ENCODE measurements at regions not wholly inside any gene's neighbourhood (a gene's known extent, or its start where the extent isn't known, plus 50 kb on each side); places are given as distances from the start of the nearest gene placed in this dataset.

- DNase-seq (ENCODE audit: low read depth in 2 of 2): no peak
- no peaks in the 10 kb centered on the region for H3K27me3 ChIP-seq (ENCODE audit: control insufficient read depth, insufficient read depth, low read length)
- H2AFZ ChIP-seq (ENCODE audit: low read length): no peak overlapping the region
- no peak overlapping the region for H3K9ac ChIP-seq (ENCODE audit: insufficient read depth, low read length)
- no peaks in the 10 kb centered on the region for H3K9me3 ChIP-seq (ENCODE audit: control insufficient read depth, insufficient read depth, low read depth, low read length)
- H3K36me3 ChIP-seq (ENCODE audit: control insufficient read depth, insufficient read depth, low read length): no peaks in the 10 kb centered on the region
- no peak overlapping the region for H3K4me3 ChIP-seq (replicated peaks in 1 of 4; ENCODE audit: control extremely low read depth in 1 of 4, insufficient read depth in 1 of 4, low read depth in 3 of 4, low read length in 4 of 4)
- H4K20me1 ChIP-seq (ENCODE audit: control insufficient read depth, extremely low read depth, insufficient read depth, low read length): no peaks in the 10 kb centered on the region
- TF ChIP-seq, protein P1, sequence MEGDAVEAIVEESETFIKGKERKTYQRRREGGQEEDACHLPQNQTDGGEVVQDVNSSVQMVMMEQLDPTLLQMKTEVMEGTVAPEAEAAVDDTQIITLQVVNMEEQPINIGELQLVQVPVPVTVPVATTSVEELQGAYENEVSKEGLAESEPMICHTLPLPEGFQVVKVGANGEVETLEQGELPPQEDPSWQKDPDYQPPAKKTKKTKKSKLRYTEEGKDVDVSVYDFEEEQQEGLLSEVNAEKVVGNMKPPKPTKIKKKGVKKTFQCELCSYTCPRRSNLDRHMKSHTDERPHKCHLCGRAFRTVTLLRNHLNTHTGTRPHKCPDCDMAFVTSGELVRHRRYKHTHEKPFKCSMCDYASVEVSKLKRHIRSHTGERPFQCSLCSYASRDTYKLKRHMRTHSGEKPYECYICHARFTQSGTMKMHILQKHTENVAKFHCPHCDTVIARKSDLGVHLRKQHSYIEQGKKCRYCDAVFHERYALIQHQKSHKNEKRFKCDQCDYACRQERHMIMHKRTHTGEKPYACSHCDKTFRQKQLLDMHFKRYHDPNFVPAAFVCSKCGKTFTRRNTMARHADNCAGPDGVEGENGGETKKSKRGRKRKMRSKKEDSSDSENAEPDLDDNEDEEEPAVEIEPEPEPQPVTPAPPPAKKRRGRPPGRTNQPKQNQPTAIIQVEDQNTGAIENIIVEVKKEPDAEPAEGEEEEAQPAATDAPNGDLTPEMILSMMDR (conservative IDR thresholded peaks at IDR 0.05 in 1 of 2, IDR thresholded peaks at IDR 0.05 in 1 of 2; ENCODE audit: low read depth in 1 of 2, low read length in 2 of 2): no peak
- no peak for TF ChIP-seq EZH2 (IDR thresholded peaks at IDR 0.05; ENCODE audit: low read length, missing control alignments)
- no peaks in the 10 kb centered on the region for H3K79me2 ChIP-seq (ENCODE audit: control insufficient read depth, insufficient read depth, low read length)
- H3K27ac ChIP-seq (ENCODE audit: insufficient read depth, low read length): no peak overlapping the region
- H3K4me1 ChIP-seq (ENCODE audit: control insufficient read depth, extremely low read depth, insufficient read depth, low read length): no peaks in the 10 kb centered on the region
- no peak overlapping the region for H3K4me2 ChIP-seq (ENCODE audit: extremely low read depth, insufficient read depth, low read length)
These were observed 207.2 kb downstream of the ZC3H11B start for GRCh38 chr1:219405531-219406331.

DNA sequence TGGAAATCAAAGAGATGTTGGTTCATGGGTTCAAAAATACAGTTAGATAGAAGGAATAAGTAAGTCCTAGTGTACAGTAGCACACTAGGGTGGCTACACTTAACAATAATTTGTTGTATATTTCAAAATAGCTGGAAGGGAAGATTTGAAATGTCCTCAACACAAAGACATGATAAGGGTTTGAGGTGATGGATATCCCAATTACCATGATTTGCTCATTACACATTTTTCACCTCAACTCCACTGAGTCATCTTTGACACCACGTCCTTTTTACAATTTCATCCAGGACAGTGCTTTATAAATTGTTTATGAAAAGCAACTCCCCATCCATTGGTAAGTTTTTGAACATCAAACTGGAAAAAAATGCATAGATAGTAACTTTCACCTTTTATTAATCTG, 208.3 kb downstream of the ZC3H11B start:
- H2AFZ ChIP-seq (ENCODE audit: low read length): no peak overlapping the region
- TF ChIP-seq EZH2 (IDR thresholded peaks at IDR 0.05; ENCODE audit: low read length, missing control alignments): no peak
- TF ChIP-seq, protein P1 (conservative IDR thresholded peaks at IDR 0.05 in 1 of 2, IDR thresholded peaks at IDR 0.05 in 1 of 2; ENCODE audit: low read depth in 1 of 2, low read length in 2 of 2): no peak
- no peak overlapping the region for H3K27ac ChIP-seq (ENCODE audit: insufficient read depth, low read length)
- H3K9me3 ChIP-seq (ENCODE audit: control insufficient read depth, insufficient read depth, low read depth, low read length): no peaks in the 10 kb centered on the region
- no peak overlapping the region for H3K9ac ChIP-seq (ENCODE audit: insufficient read depth, low read length)
- no peaks in the 10 kb centered on the region for H3K36me3 ChIP-seq (ENCODE audit: control insufficient read depth, insufficient read depth, low read length)
- no peaks in the 10 kb centered on the region for H4K20me1 ChIP-seq (ENCODE audit: control insufficient read depth, extremely low read depth, insufficient read depth, low read length)
- H3K27me3 ChIP-seq (ENCODE audit: control insufficient read depth, insufficient read depth, low read length): no peaks in the 10 kb centered on the region
- no peak overlapping the region for H3K4me2 ChIP-seq (ENCODE audit: extremely low read depth, insufficient read depth, low read length)
- H3K4me1 ChIP-seq (ENCODE audit: control insufficient read depth, extremely low read depth, insufficient read depth, low read length): no peaks in the 10 kb centered on the region
- H3K79me2 ChIP-seq (ENCODE audit: control insufficient read depth, insufficient read depth, low read length): no peaks in the 10 kb centered on the region
- DNase-seq (ENCODE audit: low read depth in 2 of 2): no peak
- no peak overlapping the region for H3K4me3 ChIP-seq (replicated peaks in 1 of 4; ENCODE audit: control extremely low read depth in 1 of 4, insufficient read depth in 1 of 4, low read depth in 3 of 4, low read length in 4 of 4)

- Histone ChIP-seq H3K79me2 (ENCODE audit: control insufficient read depth, insufficient read depth, low read length) (no peaks in the 10 kb centered on the region), H3K27me3 (ENCODE audit: control insufficient read depth, insufficient read depth, low read length) (no peaks in the 10 kb centered on the region), H3K9ac (ENCODE audit: insufficient read depth, low read length) (no peak overlapping the region), H3K4me2 (ENCODE audit: extremely low read depth, insufficient read depth, low read length) (no peak overlapping the region), H4K20me1 (ENCODE audit: control insufficient read depth, extremely low read depth, insufficient read depth, low read length) (no peaks in the 10 kb centered on the region), H2AFZ (ENCODE audit: low read length) (no peak overlapping the region), H3K9me3 (ENCODE audit: control insufficient read depth, insufficient read depth, low read depth, low read length) (no peaks in the 10 kb centered on the region), H3K4me1 (ENCODE audit: control insufficient read depth, extremely low read depth, insufficient read depth, low read length) (no peaks in the 10 kb centered on the region), H3K36me3 (ENCODE audit: control insufficient read depth, insufficient read depth, low read length) (no peaks in the 10 kb centered on the region), H3K27ac (ENCODE audit: insufficient read depth, low read length) (no peak overlapping the region), H3K4me3 (replicated peaks in 1 of 4; ENCODE audit: control extremely low read depth in 1 of 4, insufficient read depth in 1 of 4, low read depth in 3 of 4, low read length in 4 of 4) (no peak overlapping the region)
- TF ChIP-seq, protein P1 (conservative IDR thresholded peaks at IDR 0.05 in 1 of 2, IDR thresholded peaks at IDR 0.05 in 1 of 2; ENCODE audit: low read depth in 1 of 2, low read length in 2 of 2): no peak
- no peak for DNase-seq (ENCODE audit: low read depth in 2 of 2)
These were observed 210.0 kb downstream of the ZC3H11B start for GRCh38 chr1:219402925-219403324.
